ENCODE measurements at regions not wholly inside any gene's neighbourhood (a gene's known extent, or its start where the extent isn't known, plus 50 kb on each side); places are given as distances from the start of the nearest gene placed in this dataset.
"Not testable (repeated sequence)": the region's sequence is repeated elsewhere in the genome, so short reads cannot be mapped to it uniquely, and the experiment has no call there.

GRCh38 chr17:77534137-77534536 lies 393.4 kb downstream of the SEC14L1 start:
- no peak for DNase-seq

GRCh38 chr17:77535435-77535834 lies 394.7 kb downstream of the SEC14L1 start:
- no peak for DNase-seq

DNA sequence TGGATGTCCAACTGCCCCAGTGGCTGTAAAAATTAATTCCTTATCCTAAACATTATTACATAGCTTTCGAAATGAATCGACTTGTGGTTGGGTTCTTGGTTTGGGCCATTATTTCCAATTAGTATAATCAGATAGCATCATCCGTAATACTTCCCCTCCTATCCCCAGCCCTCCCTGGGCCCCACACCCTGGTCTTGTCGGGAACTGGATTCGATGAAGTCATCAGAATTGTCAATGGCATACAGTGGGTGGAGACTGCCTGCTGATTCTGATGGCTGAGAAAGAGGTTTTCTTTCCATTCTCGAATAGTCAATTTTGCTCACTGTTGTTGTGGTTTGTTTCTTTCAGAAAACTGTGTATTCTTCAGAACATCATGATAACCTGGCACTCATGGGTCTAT lies 395.1 kb downstream of the SEC14L1 start:
- DNase-seq, result no peak

DNA sequence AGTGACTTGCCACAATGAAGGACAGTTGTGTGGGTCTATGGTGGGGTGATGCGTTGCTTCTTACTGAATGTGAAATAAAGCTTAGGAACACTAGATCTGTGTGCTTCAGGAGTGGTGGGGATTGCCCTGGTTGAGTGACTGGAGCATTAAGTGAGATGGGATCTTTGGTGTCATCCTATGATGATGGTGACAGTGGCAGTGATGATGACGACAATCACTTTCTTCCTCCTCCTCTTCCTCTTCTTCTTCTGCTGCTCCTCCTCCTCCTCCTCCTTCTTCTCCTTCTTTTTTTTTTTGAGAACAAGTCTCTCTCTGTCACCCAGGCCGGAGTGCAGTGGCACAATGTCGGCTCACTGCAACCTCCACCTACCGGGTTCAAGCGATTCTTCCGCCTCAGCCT lies 396.8 kb downstream of the SEC14L1 start:
- no peak for DNase-seq

DNA sequence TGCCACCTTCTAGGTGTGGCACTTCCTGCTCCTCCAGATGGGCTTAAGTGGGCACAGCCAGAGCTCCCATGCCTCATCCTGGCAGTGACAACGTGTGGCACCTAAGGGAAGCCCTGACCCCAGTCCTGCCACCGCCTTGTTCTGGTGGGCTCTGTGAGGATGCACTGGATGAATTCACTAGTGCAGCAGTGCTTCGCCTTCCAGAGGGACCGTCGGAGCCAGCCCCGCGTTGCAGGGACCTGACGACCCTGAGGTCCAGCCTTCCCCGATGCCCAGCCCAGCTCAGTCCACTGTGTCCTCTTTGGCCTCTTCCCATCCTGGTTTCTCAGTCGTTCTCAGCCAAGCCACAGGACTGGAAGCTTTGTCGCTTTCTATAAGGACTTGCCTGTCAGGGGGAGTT lies 399.8 kb downstream of the SEC14L1 start:
- no peak for DNase-seq

DNA sequence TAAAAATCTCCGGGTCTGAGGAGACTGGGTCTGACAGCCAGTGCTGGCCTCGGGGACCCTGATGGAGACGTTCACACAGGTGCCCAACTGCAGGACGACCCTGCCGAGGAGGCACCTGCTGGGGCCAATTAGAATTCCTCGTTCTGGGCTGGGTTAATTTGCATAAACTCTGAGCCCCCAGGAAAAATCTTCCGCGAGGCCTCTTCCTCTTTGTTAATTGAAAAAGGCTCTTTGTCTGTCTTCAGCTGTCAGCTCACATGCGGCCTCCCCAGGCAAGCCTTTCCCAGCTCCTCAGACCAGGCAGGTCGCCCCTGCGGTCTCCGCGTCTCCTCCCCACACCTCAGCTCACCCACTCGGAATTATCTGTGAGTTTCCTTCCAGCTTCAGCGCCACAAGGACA lies 400.2 kb downstream of the SEC14L1 start:
- no peak for DNase-seq

- DNase-seq, result no peak
Observed at GRCh38 chr17:77542011-77542410, 401.2 kb downstream of the SEC14L1 start.

DNA sequence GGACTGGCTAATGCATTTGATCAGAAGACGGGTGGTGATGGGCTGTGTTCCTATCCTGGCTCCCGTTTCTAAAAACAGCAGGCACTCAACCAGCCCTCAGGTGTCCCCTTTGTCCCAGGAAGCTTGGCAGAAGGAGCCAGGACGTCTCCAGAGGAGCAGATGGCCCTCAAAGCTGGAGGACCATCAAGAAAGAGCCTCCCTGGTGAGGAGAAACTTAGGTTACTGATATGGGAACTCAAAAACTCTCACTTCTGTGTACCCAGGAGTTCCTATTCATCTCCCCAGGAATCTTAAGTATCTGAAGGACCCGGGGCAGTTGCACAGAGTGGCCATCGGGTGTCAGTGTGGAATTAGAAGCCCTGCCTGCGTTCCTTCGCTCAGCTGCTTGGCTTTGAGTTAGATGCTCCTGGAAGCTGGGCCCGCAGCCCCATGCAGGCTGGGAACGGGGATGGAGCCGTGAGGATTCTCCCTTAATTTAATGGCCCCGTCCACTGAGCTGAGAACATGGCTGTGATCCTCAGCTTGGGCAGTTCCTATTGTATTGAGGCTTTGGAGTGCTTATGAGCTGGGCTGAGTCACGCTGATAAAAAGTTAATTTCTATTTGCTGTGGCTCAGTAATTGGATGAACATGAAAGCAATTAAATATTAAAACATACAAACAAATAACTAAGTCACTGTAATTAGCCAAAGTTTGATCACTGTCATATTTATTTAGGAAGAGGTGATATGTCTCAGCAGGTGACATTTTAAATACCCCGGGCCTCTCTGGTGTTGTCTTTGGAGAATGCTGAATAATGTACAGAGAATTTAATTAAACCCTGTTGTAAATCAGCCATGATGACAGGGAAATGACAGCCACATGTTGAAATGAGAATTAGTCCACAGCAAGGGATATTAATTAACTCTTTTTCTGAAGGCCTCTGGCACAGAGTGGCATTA lies 402.1 kb downstream of the SEC14L1 start:
- peak; percentile 60 for DNase-seq

DNA sequence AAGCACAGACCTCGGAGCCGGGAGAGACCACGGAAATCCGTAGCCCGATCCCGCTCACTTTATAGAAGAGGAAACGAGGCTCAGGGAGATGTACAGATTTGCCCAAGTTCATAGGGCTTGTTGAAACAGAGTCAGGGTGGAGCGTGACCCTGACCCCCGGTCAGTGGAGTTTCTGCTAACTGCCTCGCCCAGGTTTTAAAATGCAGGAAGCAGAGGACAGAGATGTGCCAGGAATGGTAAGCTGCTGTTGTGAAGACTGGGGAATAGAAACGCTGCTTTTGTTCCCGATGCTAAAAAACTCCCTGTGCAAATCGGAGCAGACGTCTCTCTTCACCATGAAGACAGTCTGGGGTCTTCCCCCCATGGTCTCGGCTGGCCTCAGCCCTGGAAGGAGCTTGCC lies 403.0 kb downstream of the SEC14L1 start:
- DNase-seq, result no peak

DNA sequence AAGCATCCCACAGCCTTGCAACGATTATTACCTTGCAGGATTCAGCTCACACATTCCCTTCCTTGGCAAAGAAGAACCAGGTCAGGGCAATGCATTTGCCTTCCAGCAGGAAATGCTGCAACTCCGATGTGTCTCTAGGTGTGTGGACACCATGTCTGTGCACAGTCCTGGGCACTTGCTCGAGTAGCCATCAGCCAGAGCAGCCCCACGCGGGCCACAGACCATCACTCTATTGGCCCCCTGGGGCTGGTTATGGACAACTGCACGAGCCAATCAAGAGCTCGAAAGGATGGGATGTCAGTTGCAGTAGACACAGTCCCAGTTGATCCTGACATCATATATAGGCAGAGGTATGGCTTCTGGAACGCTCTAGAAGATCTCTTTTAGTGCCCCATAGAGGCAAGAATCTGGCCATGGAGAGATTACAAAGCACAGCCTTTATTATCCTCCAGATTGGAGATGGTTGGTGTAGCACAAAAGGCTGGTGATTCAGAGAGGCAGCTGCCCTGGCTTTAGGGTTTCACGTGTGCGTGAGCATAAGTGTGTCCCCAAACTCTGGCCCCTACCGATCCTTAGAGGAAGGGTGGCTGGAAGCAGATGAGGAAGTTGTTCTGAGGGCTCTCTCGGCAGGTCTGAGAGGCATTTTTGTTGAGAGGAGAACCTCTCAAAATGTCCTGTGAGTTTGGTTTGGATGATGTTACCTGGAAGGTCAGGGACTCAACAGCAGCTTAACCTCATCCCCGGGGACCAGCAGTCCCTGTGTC lies 403.8 kb downstream of the SEC14L1 start:
- no peak for DNase-seq

DNA sequence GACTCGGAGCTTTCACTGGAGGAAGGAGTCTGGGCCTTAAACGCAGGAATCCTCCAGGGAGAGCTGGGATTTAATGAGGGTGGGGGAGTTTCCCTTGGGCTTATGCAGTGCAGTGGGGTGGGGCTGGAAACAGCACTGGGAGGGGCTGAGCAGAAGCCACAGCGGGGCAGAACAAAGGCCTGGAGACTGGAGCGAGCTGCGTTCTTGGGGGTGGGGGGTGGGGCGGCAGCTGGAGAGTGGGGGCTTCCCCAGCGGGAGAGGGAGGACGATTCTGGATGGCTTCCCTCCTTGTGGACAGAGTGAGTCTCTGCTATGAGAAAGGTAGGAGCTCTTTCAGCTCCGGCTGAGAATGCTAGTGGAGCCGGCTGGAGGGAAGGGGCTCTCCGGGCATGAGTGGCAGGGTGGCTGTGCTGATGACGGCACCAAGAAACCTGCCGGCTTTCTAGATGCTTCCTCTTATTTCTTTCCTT lies 406.0 kb downstream of the SEC14L1 start:
- no peak for DNase-seq

- no peak for DNase-seq
Observed at GRCh38 chr17:77548967-77549366, 408.2 kb downstream of the SEC14L1 start.

DNA sequence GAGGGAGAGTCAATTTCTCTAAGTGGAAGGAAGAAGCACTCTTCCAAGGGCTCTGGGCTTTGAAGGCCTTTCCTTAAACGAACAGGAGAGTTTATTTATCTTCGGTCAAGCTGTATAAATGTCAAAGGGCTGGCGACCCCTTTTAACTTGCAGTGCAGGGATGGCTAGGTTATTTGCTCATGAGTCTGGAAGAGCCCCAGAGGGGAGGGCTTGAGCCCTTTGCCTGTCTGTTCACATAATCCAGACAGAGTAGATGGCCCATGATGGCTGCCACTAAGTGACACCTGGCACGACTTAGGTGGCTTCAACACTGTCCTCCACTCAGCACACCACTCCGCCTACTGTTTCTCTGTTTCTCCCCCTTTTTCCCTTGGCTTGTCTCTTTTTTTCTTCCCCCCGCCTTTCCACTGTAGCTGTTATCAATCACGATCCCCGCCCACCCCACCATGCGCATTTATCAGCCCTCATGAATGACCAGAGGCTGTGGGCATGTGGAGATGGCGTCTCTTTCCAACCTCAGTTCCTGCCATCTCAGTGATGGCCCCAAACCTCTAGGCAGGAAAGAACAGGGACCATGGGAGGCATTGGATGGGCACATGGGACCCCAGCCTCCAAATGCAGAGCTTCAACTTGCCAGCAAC lies 408.7 kb upstream of the TNRC6C start:
- no peak for DNase-seq

DNA sequence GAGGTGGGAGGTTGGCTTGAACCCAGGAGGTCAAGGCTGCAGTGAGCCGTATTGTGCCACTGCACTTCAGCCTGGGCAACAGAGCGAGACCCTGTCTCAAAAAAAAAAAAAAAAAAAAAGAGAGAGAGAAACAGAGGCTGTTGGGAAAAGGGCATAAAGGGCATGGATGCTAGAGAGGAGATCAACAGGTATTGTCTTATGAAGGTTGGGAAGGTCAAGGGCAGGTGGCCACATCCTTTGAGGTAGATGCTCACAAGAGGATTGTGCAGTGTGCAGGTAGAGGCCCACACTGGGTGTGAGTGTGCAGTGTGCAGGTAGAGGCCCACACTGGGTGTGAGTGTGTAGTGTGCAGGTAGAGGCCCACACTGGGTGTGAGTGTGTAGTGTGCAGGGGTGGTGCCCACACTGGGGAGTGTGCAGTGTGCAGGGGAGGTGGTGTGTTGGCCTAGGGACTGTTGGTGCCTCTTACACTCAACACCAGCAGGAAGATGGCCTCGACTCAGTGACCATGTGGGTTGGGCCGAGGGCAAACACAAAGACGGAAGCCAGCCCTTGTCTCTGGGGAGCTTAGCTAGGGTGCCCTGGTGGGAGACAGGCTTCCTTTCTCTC lies 404.9 kb upstream of the TNRC6C start:
- DNase-seq, result no peak

DNA sequence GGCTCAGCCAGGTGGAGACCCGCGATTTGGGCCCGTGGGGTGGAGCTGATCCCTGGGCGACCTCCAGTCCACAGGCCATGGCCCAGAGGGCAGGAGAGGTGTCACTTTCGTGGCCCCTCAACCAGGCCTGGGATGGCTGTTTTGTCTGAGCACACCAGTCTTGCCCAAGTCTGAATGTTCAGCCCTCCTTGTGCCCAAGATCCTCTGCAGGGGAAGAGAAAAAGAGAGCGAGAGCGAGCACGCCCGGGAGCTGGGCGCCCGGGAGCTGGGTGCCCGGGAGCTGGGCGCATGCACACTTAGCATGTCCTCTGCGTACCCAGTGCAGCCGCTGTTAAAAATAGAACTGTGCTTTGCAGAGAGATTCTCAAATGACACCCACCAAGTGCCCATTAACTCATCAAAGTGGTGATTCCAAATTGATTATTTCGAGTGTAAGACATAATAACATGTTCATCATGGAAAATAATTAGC lies 403.3 kb upstream of the TNRC6C start:
- no peak for DNase-seq

DNA sequence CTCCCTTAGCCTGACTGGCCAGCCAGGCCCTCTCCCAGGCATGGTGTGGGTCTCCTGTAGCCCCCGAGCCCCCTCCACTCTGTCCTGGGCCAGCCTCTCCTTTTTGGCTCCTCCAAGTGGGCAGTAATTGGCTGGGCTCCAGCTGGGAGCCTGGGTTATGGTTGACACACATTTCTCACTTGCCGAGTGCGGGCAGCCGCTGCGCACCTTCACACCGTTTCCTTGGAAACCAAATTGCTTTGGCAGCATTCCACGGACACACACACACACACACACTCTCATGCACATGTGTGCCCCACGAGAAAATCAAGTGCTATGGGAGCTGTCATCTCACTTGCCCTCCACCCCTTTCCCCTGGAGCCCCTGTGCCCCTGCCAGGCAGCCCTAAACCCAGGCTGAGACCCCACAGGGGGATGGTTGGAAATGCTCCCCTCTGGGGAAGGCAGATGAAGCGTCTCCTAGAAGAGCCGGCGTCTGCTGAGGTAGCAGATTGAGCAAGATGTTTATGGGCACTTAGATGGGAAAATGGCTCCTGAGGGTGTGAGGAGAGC lies 402.7 kb upstream of the TNRC6C start:
- DNase-seq, result no peak

- DNase-seq, result no peak
Observed at GRCh38 chr17:77556383-77557061, 402.0 kb upstream of the TNRC6C start.

DNA sequence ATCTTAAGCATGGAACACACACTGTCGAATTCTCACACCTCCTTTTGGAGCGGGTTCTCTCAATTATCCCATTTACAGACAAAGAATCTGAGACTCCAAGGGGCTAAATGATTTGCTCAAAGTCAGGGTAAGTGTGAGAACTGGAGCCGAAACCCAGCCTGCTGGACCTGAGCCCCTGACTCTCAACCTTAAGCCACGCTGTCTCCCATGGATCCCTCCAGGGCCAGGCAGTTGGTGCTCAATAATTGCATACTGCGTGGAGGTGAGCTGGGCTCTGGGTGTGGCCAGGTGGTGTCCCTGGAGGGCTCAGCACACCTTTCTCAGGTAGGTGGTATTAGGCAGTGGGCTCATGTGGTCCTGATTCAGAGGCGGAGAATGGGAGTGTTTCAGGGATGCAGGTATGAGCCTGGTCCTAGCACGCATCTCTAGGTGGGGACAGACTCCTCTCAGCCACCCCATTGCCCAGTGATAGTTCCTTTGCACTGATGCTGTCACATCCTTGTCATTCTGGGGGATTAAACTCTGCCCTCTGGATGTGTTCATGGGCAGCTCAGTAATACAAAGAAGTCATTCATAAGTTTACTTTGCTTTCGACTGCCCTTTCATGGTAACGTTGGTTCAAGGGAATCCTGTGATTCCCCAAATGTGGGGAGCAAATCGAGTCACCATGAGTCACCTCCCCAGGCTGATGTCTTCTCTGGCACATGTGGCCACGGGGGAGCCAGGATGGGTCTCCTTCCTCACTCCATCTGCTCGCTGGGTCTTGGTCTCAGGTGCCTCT lies 399.5 kb upstream of the TNRC6C start:
- DNase-seq, result no peak

- no peak for DNase-seq
Observed at GRCh38 chr17:77560381-77560780, 398.1 kb upstream of the TNRC6C start.

- DNase-seq, result no peak
Observed at GRCh38 chr17:77560841-77561240, 397.7 kb upstream of the TNRC6C start.

DNA sequence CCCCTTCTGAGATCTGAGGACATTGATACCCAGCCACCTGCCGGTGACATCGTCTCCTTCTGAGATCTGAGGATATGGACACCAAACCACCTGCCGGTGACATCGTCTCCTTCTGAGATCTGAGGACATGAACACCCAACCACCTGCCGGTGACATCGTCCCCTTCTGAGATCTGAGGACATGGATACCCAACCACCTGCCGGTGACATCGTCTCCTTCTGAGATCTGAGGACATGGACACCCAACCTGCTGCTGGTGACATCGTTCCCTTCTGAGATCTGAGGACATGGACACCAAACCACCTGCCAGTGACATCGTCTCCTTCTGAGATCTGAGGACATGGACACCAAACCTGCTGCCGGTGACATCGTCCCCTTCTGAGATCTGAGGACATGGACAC lies 396.1 kb upstream of the TNRC6C start:
- not testable (repeated sequence) for DNase-seq

All from 8988T (cell line).